Activated T-cell treated with anti-CD3 and anti-CD28 coated beads for 48 hours (primary cell): ENCODE measurements at regions not wholly inside any gene's neighbourhood (a gene's known extent, or its start where the extent isn't known, plus 50 kb on each side); places are given as distances from the start of the nearest gene placed in this dataset.
"Not testable (repeated sequence)": the region's sequence is repeated elsewhere in the genome, so short reads cannot be mapped to it uniquely, and the experiment has no call there.

Experiments used
- DNase-seq: peaks from one replicate; pipeline ENCODE4 v3.0.0-alpha.2; 2020; ENCODE audit warnings: low read depth

DNA sequence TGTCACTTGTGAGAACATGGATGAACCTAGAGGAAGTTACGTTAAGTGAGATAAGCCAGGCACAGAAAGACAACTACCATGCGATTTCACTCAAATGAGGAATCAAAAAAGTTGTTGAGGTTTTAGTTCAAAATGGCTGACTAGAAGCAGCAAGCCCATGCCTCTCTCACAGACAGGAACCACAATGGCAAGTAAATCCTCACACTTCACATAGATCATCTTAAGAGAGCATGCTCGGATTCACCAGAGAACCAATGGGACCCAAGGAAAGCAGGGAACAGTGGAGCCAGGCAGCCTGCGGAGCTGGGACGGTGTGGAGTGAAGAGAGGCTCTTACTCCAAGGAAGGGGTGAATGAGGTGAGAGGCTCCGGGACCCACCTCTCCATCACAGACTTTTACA lies 581.0 kb downstream of the UQCRFS1 start:
- no peak for DNase-seq

DNA sequence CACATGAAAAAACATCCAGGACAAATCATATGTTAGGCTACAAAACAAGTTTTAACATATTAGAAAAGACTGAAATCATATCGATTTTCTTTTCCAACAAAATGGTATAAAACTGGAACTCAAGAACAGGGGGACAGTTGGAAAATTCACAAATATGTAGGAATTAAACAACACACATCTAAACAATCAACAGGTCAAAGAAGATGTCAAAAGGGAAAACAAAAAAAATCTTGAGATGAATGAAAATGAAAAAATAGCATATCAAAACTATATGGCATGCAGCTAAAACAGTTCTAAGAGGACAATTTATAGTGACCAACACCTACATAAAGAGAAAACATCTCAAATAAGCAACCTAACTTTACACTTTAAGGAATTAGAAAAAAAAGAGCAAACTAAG lies 585.3 kb downstream of the UQCRFS1 start:
- no peak for DNase-seq

DNA sequence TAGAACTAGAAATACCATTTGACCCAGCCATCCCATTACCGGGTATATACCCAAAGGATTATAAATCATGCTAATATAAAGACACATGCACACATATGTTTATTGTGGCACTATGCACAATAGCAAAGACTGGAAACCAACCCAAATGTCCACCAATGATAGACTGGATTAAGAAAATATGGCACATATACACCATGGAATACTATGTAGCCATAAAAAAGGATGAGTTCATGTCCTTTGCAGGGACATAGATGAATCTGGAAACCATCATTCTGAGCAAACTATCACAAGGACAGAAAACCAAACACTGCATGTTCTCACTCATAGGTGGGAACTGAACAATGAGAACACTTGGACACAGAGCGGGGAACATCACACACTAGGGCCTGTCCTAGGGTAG lies 586.5 kb downstream of the UQCRFS1 start:
- DNase-seq: not testable (repeated sequence)

DNA sequence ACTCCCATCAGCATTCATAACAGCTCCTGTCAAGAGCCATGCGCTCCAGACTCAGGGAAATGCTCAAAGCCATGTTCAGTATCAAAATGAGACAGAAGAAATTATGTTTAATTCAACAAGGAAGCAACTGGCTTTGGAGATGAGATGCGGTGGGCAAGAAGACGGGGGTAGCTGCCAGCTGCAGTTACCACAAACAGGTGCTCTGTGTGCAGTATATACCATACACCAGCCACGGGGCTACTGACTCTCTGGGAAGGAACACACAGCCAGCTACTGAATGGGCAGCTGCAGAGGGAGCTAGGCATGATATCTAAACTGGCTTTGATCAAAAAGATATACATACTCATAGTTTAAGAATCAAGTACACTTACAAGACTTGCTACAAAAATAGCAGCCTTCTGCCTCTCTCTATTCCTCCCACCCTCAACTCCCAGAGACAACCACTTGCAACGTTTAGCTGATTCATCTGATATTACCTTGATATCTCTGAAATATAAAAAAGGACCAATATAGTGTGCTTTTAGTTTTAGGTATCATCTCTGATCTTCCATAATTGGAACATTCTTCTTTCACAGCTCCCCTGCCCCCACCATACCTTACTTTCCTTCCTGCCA lies 593.0 kb downstream of the UQCRFS1 start:
- no peak for DNase-seq

DNA sequence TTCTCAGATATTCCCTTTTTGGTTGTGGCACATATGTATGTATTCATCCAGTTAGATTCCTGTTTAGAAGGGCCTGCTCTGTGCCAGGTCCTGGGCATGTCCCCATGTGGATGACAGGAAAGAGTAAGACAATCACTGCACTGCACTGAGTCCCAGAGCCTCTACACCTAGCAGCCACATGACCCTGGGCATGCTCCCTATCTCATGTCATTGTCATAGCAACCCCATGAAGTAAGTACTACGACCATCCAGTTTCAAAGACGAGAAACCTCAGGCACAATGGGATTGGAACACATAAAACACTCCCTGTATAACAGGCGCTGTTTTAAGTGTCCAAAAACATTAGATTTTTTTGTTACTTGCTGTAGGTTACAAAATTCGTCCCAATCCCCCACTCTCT lies 594.4 kb downstream of the UQCRFS1 start:
- no peak for DNase-seq

DNA sequence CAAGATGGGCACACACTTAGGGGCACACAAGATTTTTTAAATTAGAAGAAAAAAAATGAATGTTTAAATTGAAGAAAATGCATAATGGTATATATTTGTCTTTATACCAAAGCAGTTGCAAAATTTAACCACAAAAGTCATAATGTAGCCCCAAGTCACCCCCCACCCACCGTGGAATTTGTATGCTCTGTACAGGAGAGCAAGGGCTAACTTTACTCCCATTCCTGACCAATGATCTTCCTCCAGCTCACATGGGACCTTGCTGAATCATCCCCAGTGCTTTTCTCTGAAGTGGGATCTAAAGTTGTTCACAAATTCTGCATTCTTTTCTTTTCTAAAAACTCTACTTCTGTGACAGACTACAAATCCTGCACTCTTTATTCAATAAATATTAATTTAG lies 597.0 kb downstream of the UQCRFS1 start:
- DNase-seq: no peak

DNA sequence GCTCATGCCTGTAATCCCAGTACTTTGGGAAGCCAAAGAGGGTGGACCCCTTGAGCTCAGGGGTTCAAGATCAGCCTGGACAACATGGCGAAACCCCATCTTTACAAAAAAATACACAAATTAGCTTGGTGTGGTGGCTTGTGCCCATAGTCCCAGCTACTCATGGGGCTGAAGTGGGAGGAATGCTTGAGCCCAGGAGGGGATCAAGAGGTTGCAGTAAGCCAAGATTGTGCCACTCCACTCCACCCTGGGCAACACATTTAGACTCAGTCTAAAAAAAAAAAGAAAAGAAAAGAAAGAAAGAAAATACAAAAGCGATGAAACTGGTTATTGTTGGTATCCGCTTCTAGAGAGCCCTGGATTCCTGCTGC lies 597.4 kb downstream of the UQCRFS1 start:
- DNase-seq: no peak

DNA sequence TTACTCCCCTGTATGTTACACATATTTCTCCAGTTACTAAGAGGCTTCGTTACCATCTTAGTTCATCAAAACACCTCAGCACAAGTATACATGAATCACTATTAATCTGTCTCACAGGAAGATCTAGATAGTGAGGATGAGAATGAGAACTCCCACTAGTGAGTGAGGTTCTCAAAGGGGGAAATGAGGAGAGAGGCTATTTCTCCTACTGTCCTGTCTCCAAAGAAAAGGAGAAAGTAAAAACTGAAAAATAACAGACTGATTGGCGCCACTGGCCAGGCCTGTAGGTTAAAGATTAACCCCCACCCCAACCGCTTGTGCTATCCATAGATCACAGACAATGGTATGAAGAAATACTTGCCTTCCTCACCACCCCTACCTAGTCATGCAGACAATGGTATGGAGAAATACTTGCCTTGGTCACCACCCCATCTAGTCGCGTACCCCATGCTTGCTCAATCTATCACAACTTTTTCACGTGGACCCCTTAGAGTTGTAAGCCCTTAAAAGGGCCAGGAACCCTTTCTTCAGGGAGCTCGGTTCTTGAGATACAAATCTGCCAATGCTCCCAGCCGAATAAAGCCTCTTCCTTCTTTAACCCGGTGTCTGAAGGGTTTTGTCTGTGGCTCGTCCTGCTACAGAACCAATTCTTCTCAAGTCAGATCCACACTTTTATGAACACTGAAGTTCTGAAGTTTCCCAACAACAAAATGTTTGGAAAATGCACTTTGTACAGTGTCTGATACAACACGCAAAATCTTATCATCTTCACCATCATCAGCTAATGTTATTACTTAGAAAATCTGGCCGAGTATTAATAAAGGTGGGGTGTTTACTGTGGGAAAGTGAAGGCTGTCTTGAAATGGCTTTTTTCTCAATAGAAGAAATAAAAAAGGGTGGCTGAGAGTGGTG lies 598.1 kb downstream of the UQCRFS1 start:
- no peak for DNase-seq

DNA sequence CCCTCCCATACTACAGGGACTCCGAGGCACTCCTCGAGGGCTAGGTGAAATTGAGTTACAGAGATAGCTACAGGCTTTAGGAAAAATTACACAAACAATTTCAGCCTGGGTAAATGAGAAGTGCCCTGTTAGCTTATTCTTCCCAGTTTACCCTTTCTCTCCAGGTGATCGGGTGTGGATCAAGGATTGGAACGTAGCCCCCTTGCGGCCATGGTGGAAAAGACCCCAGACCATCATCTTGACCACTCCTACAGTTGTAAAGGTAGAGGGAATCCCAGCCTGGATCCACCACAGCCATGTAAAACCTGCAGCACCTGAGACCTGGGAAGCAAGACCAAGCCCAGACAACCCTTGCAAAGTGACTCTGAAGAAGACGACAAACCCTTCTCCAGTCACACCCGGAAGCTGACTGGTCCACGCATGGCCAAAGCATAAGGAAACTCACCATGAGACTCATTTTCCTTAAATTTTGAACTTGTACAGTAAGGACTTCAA lies 600.6 kb downstream of the UQCRFS1 start:
- no peak for DNase-seq

DNA sequence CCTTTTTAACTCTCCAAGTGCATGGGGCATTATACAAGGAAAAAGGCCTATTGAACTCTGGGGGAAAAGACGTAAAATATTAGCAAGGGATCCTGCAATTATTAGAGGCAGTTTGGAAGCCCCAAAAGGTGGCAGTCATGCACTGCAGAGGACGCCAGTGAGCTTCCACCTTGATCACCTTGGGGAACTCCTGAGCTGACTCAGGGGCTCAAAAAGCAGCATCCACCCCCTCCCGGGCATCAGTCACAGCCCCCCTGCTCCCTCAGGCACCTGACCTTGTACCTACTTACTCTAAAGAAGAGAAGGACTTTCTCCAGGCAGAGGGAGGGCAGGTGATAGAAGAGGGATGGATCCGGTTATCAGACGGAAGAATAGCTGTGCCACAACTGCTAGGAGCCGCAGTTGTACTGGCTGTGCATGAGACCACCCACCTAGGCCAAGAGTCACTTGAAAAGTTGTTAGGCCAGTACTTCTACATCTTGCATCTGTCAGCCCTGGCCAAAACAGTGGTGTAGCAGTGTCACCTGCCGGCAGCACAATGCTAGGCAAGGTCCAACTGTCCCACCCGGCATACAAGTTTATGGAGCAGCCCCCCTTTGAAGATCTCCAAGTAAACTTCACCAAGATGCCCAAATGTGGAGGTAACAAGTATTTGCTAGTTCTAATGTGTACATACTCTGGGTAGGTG lies 601.6 kb downstream of the UQCRFS1 start:
- DNase-seq: not testable (repeated sequence)

DNA sequence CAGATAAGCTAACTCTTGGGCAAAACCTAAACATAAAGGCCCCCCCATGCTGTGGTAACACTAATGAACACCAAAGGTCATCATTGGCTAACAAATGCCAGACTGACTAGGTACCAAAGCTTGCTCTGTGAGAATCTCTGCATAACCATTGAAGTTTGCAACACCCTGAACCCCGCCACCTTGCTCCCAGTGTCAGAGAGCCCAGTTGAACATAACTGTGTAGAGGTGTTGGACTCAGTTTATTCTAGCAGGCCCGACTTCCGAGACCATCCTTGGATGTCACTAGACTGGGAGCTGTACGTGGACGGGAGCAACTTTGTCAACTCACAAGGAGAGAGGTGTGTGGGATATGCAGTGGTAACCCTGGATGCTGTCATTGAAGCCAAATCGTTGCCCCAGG lies 602.2 kb downstream of the UQCRFS1 start:
- no peak for DNase-seq

DNA sequence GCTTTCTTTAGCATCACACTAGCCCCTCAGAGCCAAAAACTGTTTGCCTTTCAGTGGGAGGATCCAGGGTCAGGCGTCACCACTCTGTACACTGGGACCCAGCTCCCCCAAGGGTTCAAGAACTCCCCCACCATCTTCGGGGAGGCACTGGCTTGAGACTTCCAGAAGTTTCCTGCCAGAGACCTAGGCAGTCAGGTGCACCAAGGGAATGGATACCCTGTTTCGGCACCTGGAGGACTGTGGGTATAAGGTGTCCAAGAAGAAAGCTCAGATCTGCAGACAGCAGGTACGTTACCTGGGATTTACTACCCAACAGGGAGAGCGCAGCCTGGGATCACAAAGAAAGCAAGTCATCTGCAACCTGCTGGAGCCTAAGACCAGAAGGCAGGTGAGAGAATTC lies 603.0 kb downstream of the UQCRFS1 start:
- DNase-seq: no peak

DNA sequence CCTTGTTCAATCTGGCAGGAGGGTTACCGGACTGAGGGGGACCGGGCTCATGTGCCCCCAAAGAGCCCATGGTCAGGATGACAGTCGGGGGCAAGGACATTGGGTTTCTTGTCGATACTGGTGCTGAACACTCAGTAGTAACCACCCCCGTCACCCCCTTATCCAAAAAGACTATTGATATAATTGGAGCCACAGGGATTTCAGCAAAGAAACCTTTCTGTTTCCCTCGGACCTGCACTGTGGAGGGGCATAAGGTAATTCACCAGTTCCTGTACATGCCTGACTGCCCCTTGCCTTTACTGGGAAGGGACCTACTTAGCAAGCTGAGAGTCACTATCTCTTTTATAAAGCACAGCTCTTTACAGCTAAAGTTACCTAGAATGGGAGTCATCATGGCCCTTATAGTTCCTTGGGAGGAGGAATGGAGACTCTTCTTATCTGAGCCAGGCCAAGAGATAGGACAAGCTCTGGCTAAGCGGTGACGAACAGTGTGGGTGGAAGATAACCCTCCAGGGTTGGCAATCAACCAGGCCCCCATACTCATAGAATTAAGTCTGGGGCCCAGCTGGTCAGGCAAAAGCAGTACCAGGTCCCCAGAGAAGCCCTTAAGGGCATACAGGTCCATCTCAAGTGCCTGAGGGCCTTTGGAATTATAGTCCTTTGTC lies 603.7 kb downstream of the UQCRFS1 start:
- no peak for DNase-seq

DNA sequence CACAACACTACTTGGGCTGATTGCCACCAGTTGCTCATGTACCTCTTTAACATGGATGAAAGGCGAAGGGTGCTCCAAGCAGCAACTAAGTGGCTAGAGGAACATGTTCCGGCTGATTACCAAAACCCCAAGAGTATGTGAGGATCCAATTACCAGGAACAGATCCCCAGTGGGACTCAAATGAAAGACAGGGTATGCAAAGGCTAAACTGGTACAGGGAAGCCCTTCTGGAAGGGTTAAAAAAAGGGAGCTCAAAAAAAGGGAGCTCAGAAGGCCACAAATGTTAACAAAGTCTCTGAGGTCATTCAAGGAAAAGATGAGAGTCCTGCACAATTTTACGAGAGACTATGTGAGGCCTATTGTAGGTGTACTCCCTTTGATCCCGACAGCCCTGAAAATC lies 604.7 kb downstream of the UQCRFS1 start:
- DNase-seq: no peak

DNA sequence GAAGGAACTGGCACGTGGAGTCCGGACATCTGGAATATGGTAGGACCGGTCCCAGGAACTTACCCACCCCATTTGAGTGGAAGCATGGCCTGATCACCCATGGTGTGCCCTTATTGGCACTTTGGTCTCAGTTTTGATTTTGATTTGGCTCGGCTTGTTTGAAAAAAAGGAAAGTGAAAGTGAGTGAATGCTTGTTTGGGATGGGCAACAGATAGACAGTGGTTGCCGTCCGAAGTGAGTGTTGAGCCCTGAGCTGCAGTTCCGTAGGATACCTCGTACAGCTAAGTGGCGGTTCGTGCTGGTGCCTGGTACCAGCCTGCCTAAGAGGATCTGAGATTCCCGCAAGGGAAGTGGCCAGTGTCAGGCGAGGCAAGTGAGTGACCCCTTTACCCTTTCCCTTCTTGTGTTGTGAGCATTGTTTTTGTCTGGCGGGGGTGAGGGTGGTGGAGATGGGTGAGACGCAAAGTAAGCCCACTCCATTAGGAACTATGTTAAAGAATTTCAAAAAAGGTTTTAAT lies 605.8 kb downstream of the UQCRFS1 start:
- no peak for DNase-seq

DNA sequence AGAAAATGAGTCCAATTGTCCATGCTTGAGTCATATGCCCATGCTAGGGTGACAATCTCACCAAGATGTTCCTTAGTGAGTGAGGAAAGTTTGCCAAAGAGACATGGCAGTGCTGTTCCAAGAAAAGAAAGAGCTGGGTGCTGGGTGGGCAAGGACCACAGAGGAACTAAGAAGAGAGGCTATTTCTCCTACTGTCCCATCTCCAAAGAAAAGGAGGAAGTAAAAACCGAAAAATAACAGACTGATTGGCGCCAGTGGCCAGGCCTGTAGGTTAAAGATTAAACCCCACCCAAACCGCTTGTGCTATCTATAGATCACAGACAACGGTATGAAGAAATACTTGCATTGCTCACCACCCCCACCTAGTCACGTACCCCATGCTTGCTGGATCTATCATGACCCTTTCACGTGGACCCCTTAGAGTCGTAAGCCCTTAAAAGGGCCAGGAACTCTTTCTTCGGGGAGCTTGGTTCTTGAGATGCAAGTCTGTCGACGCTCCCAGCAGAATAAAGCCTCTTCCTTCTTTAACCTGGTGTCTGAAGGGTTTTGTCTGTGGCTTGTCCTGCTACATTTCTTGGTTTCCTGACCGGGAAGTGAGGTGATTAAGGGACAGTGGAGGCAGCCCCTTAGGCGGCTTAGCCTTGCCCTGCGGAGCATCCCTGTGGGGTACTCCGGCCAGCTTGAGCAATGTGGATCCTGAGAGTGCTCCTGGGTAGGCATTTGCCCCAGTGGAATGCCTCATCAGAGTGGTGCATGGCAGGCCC lies 606.5 kb downstream of the UQCRFS1 start:
- no peak for DNase-seq

DNA sequence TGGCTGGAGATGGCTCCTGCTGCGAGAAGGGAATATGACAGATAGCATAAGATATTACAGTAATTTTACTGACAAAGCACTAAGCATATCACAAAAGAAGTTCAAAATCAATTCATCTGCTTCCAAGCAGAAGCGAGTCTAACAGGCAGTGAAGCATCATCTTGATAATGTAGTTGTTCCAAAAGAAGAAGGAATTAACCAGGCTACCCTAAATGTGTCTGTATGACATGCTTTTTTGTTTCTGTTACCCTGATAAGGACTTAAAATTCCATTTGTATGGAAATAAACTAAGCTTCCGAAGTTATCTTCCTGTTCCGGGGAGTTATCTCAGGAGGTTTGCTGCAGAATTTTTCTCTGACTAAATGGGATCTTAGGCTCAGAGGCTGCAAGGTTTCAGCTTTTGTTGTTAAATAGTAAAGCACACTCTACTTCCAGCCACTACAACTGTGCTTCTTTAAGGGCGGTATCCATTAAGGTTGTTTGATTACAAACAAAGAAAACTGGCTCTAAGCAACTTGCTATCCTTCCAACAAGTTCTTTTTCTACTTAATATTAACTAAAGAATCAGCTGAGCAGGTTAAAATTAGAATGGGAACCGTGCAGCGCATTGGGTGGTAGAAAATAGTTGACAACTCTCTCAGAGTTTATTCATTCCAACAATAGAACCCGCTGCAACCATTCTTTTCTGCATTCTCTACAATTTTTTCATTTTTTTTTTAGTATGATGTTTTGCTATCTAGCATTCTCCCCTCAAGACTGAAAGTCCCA lies 607.3 kb downstream of the UQCRFS1 start:
- no peak for DNase-seq

DNA sequence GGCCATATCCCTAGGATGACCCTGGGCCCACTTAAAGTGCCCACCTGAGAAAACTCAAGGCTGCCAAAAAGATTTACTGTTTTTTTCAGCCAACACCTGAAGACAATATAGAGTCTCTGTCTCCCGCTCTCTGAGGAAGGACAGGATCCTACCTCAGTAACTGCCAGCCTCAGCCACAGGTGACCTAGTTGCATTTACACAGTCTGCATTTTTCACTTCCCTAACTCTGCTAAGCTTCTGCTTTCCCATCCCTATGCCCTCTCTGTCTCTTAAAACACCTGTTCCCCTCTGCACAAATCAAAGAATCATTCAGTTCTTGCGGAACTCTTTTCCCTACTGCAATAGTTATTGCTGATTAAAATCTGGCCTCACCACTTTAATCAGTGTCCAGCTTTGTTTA lies 609.5 kb downstream of the UQCRFS1 start:
- no peak for DNase-seq

DNA sequence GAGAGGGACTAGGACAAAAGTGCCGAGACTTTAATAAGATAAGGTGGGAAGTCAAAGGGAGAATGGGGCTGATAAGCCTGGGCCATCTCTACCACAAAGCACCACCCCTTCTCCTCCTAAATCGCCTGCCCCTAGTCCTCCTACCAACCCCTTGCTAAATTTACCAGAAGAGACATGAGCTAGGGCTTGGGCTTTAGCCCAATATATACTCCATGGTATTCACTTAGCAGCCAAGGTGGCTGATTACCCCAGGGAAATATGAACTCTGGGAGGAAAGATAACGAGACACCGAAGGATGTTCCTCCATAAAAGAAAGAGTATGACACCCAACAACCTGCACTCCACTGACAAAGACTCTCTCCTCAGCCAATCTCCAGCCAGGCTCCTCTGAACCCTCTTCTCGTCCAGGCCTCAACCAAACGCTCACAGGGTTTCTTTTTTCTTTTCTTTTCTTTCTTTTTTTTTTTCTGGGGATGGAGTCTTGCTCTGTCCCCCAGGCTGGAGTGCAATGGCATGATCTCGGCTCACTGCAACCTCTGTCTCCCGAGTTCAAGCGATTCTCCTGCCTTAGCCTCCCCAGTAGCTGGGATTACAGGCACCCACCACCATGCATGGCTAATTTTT lies 610.2 kb downstream of the UQCRFS1 start:
- DNase-seq: no peak
